Raji (cell line): ENCODE measurements at regions not wholly inside any gene's neighbourhood (a gene's known extent, or its start where the extent isn't known, plus 50 kb on each side); places are given as distances from the start of the nearest gene placed in this dataset.

Source experiments
- POLR2A ChIP-seq: IDR thresholded peaks from 2 replicates; pipeline ENCODE4 v1.6.1; 2011; ENCODE audit warnings: low read depth, low read length, control low read depth; ENCODE audit not compliant: insufficient read depth

DNA sequence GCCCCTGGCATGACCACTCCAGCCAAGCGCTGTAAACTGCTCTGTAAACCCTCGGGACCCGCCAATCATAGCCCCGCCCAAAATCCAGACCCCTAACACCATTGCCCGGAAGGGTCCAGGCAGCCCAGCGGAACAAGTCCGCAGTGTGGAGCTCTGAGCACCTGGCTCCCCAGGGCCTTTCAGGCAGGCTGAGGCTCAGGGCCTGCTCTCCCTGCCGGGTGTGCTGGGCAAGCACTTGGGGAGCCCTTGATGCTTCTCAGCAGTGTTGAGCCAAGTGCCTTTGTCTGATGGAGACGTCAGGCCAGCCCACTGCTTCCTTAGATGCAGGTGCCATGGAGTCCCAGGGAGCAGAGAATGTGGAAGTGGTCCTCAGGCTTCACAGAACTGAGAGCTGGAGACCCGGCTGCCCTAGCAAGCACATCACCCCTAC is 106.2 kb downstream of the TLE3 start:
- TF ChIP-seq POLR2A, result no peak

DNA sequence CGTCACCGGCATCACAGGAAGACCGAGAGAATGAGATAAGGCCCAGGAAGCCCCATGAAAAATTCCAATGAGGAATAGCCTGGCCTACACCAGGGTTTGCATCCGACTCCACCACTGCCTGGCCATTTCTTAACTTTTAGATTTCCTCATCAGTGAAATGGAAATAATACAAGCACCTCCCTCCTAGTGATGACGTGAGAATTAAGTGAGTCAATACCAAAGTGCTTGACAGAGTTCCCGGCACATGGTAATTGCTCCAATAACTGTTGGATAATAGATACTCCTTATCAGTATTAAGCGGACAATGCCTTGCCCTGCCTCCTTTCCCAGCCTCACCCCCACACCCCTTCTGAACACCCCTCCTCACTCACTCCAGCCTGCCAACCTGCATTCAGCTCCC is 105.4 kb downstream of the TLE3 start:
- TF ChIP-seq POLR2A, result no peak

DNA sequence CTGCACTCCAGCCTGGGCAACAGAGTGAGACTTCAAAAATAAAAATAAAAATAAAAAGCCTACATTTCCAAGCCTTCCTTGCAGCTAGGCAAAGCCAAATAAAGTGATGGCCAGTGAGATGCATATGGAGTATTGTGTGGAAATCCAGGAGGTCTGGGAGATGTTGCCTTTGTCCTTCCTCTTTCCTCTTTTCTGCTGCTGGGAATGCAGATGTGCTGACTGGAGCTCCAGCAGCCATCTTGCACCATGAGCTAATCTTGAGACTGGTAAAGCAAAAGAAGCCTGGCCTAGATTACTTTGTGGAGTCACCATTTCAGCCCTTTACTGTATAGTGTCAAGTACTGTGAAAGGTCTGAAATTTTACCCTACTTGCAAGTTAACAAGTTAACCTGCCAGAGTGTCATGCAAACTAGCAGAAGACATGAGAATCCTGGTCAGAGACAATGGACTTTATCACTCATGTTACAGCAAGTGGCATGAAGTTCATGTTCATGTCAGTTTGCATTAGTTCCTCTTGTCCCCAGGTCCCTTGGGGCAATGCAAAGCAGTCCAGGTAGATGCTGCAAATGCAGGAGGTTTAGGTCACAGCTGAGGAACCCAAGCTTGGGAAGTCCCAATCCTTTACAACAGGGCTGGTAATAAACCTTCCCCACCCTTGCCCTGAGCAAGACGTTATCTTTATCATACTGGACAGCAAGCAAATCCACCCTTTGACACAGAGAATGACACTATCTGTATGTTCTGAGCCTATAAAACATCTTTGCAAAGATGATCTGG is 103.1 kb downstream of the TLE3 start:
- TF ChIP-seq POLR2A, result peak; percentile 18; the same call in 1 of the 2 replicates

DNA sequence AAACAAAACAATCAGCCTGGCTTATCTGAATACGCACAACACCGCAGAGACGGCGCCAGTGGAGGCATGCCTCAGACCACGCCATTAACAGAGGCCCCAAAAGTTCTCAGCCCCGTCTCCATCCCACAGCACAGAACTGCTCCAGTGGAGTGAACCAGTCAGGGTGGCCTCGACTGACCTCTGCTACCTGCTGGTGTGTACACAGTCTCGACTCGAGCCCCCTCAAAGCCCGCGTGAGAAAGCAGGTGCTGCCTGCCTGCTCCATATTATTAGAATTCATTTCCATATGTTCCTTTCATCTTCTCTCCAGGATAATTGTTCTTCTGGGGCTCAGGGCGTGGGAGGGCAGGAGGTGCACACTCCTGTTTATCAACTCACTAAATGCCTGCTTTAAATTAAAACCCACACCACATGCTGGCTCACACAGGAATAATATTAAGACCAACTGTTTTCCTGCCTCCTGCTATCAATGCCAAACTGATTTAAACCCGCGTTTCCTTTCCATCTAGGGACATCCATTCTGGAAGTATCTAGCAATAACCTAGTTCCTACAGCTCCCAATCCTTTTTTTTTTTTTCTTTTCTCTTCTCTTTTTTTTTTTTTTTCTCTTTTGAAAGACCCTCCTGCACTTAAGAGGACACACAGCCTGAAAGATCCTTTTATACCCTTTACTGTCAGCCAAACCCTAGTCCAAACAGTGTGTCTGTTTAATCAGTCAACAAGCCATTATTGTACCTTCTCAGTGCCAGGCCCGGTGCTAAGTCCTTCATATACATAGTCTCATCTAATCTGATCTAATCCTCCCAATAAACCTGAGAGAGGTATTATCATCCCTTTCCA is 101.2 kb downstream of the TLE3 start:
- TF ChIP-seq POLR2A, result no peak

DNA sequence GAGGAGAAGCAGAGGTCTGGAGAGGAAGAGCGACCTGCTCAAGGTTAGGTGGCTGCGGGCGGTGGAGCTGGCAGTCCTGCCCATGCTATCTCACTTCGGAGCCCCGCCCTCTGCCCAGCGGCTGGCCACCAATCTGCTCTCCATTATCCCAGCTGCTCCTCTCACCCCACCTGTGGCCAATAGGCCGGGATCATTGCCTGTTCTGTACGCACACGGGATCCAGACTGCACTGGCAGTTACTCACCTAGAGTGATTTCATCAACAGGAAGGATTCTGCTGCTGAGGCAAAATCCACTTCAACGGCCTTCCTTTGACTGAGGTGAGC is 100.6 kb downstream of the TLE3 start:
- TF ChIP-seq POLR2A, result no peak
